AG09309 (cell line): ENCODE measurements at regions not wholly inside any gene's neighbourhood (a gene's known extent, or its start where the extent isn't known, plus 50 kb on each side); places are given as distances from the start of the nearest gene placed in this dataset.

Experiments
- DNase-seq: peaks from one replicate; pipeline ENCODE4 v3.0.0-alpha.2; 2010; ENCODE audit warnings: low read depth
- H3K4me3 ChIP-seq: 2 replicates; pipeline ENCODE4 v1.5.1; 2011; ENCODE audit warnings: mild to moderate bottlenecking, low read depth, low read length, moderate library complexity; ENCODE audit not compliant: control insufficient read depth
- CTCF ChIP-seq: IDR thresholded peaks from 2 replicates; pipeline ENCODE4 v1.5.1; 2011; ENCODE audit warnings: mild to moderate bottlenecking, low read depth, low read length, inconsistent platforms; ENCODE audit not compliant: insufficient read depth, control insufficient read depth; ENCODE audit errors: missing control alignments

GRCh38 chr12:5305425-5305824 is 126.5 kb upstream of the NTF3 start:
- no peak for DNase-seq
- no peak overlapping the region for H3K4me3 ChIP-seq
- TF ChIP-seq CTCF: no peak

- TF ChIP-seq CTCF: no peak
- no peak overlapping the region for H3K4me3 ChIP-seq
- no peak for DNase-seq
These were observed 125.9 kb upstream of the NTF3 start for GRCh38 chr12:5305886-5306545.

GRCh38 chr12:5307065-5307464 is 124.8 kb upstream of the NTF3 start:
- TF ChIP-seq CTCF: no peak
- no peak for DNase-seq
- no peak overlapping the region for H3K4me3 ChIP-seq

GRCh38 chr12:5308216-5308615 is 123.7 kb upstream of the NTF3 start:
- no peak for TF ChIP-seq CTCF
- no peak for DNase-seq
- H3K4me3 ChIP-seq: no peak overlapping the region

GRCh38 chr12:5308996-5309395 is 122.9 kb upstream of the NTF3 start:
- no peak for DNase-seq
- TF ChIP-seq CTCF: no peak
- no peak overlapping the region for H3K4me3 ChIP-seq

GRCh38 chr12:5309654-5310053 is 122.3 kb upstream of the NTF3 start:
- no peak for DNase-seq
- TF ChIP-seq CTCF: no peak
- no peak overlapping the region for H3K4me3 ChIP-seq

- DNase-seq: no peak
- no peak for TF ChIP-seq CTCF
- H3K4me3 ChIP-seq: no peak overlapping the region
These were observed 121.8 kb upstream of the NTF3 start for GRCh38 chr12:5310151-5310550.
